ENCODE measurements at regions not wholly inside any gene's neighbourhood (a gene's known extent, or its start where the extent isn't known, plus 50 kb on each side); places are given as distances from the start of the nearest gene placed in this dataset.

- Histone ChIP-seq H2AFZ (no peak overlapping the region), H4K20me1 (ENCODE audit: insufficient read depth, poor library complexity, severe bottlenecking) (no peaks in the 10 kb centered on the region), H3K9me3 (ENCODE audit: low read depth) (no peaks in the 10 kb centered on the region), H3K9me2 (replicated peaks; ENCODE audit: insufficient read depth) (no peaks in the 10 kb centered on the region), H3K4me1 (ENCODE audit: insufficient read depth) (no peaks in the 10 kb centered on the region), H3K27ac (no peak overlapping the region), H3K27me3 (no peaks in the 10 kb centered on the region), H3K4me3 (no peak overlapping the region), H3K4me2 (no peak overlapping the region), H3K36me3 (replicated peaks; ENCODE audit: insufficient read depth, low read depth) (no peaks in the 10 kb centered on the region), H3K79me2 (no peaks in the 10 kb centered on the region)
- WGBS (ENCODE audit: low lambda C conversion rate, missing lambda C conversion rate): 46% methylated on average over 4 of the region's 4 CpGs
- no peak for DNase-seq (ENCODE audit: low spot score)
- no peak for TF ChIP-seq EZH2 (IDR thresholded peaks at IDR 0.05; ENCODE audit: borderline replicate concordance)
- TF ChIP-seq, protein P1, sequence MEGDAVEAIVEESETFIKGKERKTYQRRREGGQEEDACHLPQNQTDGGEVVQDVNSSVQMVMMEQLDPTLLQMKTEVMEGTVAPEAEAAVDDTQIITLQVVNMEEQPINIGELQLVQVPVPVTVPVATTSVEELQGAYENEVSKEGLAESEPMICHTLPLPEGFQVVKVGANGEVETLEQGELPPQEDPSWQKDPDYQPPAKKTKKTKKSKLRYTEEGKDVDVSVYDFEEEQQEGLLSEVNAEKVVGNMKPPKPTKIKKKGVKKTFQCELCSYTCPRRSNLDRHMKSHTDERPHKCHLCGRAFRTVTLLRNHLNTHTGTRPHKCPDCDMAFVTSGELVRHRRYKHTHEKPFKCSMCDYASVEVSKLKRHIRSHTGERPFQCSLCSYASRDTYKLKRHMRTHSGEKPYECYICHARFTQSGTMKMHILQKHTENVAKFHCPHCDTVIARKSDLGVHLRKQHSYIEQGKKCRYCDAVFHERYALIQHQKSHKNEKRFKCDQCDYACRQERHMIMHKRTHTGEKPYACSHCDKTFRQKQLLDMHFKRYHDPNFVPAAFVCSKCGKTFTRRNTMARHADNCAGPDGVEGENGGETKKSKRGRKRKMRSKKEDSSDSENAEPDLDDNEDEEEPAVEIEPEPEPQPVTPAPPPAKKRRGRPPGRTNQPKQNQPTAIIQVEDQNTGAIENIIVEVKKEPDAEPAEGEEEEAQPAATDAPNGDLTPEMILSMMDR (IDR thresholded peaks at IDR 0.05; ENCODE audit: poor library complexity): no peak
- TF ChIP-seq EZH2phosphoT487 (IDR thresholded peaks at IDR 0.05; ENCODE audit: low read depth, severe bottlenecking, unreplicated experiment): no peak
These were observed 1216.5 kb downstream of the SORCS3 start for GRCh38 chr10:105857268-105858264.

GRCh38 chr10:105855791-105856190 is 1214.7 kb downstream of the SORCS3 start:
- H3K27ac ChIP-seq: no peak overlapping the region
- no peak for DNase-seq (ENCODE audit: low spot score)
- no peaks in the 10 kb centered on the region for H3K4me1 ChIP-seq (ENCODE audit: insufficient read depth)
- no peak overlapping the region for H3K4me2 ChIP-seq
- no peak overlapping the region for H3K4me3 ChIP-seq
- no peaks in the 10 kb centered on the region for H4K20me1 ChIP-seq (ENCODE audit: insufficient read depth, poor library complexity, severe bottlenecking)
- WGBS (ENCODE audit: low lambda C conversion rate, missing lambda C conversion rate): 85% methylated on average over 2 of the region's 2 CpGs
- no peak overlapping the region for H2AFZ ChIP-seq
- TF ChIP-seq EZH2 (IDR thresholded peaks at IDR 0.05; ENCODE audit: borderline replicate concordance) (no peak), EZH2phosphoT487 (IDR thresholded peaks at IDR 0.05; ENCODE audit: low read depth, severe bottlenecking, unreplicated experiment) (no peak)
- TF ChIP-seq, protein P1 (IDR thresholded peaks at IDR 0.05; ENCODE audit: poor library complexity): no peak
- H3K79me2 ChIP-seq: no peaks in the 10 kb centered on the region
- H3K36me3 ChIP-seq (replicated peaks; ENCODE audit: insufficient read depth, low read depth): no peaks in the 10 kb centered on the region
- H3K27me3 ChIP-seq: no peaks in the 10 kb centered on the region
- H3K9me3 ChIP-seq (ENCODE audit: low read depth): no peaks in the 10 kb centered on the region
- no peaks in the 10 kb centered on the region for H3K9me2 ChIP-seq (replicated peaks; ENCODE audit: insufficient read depth)

DNA sequence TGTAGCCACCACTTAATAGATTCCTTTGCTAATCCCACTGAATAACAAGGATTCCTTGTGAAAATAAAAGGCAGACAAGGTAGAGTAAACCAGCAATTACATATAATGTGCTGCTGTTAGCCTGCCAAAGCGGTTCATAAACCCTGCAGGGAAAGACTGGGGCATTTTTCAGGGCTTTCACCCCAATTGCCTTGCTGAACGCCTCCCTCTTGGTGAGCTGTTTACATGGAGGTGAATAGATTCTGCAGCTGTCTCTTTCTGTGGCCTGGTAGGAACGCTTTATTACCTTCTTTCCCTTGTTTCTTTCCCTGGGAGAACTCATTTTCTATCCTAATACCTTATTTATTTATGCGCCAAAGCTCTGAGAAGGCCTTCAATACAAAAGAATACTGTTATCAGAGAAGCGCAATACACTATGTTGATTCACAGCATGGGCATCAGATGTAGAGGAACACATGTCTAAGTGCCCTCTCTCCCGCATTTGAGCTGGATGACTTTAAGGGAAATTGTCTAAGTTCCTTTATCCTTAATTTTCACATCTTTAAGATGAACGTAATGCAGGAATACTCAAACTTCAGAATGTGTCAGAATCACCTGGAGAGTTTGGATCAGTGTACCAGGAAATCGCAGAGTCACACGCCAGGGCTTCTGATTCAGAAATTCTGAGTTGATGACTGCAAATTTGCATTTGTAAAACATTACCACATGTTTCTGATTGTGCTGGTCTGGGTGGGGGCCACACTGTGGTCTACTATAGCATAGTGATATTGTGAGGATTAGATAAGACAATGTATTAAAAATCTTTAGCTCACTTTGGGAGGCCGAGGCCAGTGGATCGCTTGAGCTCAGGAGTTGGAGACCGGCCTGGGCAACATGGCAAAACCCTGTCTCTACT is 1203.8 kb downstream of the SORCS3 start:
- DNase-seq (ENCODE audit: low spot score): no peak
- H3K36me3 ChIP-seq (replicated peaks; ENCODE audit: insufficient read depth, low read depth): no peaks in the 10 kb centered on the region
- H3K4me3 ChIP-seq: no peak overlapping the region
- no peaks in the 10 kb centered on the region for H3K27me3 ChIP-seq
- no peak overlapping the region for H3K27ac ChIP-seq
- no peak overlapping the region for H3K4me2 ChIP-seq
- H3K4me1 ChIP-seq (ENCODE audit: insufficient read depth): peaks cover 11% of the 10 kb centered on the region
- H4K20me1 ChIP-seq (ENCODE audit: insufficient read depth, poor library complexity, severe bottlenecking): no peaks in the 10 kb centered on the region
- H2AFZ ChIP-seq: no peak overlapping the region
- TF ChIP-seq EZH2phosphoT487 (IDR thresholded peaks at IDR 0.05; ENCODE audit: low read depth, severe bottlenecking, unreplicated experiment) (no peak), EZH2 (IDR thresholded peaks at IDR 0.05; ENCODE audit: borderline replicate concordance) (no peak)
- TF ChIP-seq, protein P1 (IDR thresholded peaks at IDR 0.05; ENCODE audit: poor library complexity): no peak
- WGBS (ENCODE audit: low lambda C conversion rate, missing lambda C conversion rate): 71% methylated on average over 12 of the region's 12 CpGs
- H3K9me3 ChIP-seq (ENCODE audit: low read depth): no peaks in the 10 kb centered on the region
- no peaks in the 10 kb centered on the region for H3K79me2 ChIP-seq
- no peaks in the 10 kb centered on the region for H3K9me2 ChIP-seq (replicated peaks; ENCODE audit: insufficient read depth)
